Fibroblast of skin of scalp (primary cell): ENCODE measurements at regions not wholly inside any gene's neighbourhood (a gene's known extent, or its start where the extent isn't known, plus 50 kb on each side); places are given as distances from the start of the nearest gene placed in this dataset.
"Not testable (repeated sequence)": the region's sequence is repeated elsewhere in the genome, so short reads cannot be mapped to it uniquely, and the experiment has no call there.

ENCODE experiments used
- DNase-seq: peaks from one replicate; pipeline ENCODE4 v3.0.0-alpha.2; 2013

DNA sequence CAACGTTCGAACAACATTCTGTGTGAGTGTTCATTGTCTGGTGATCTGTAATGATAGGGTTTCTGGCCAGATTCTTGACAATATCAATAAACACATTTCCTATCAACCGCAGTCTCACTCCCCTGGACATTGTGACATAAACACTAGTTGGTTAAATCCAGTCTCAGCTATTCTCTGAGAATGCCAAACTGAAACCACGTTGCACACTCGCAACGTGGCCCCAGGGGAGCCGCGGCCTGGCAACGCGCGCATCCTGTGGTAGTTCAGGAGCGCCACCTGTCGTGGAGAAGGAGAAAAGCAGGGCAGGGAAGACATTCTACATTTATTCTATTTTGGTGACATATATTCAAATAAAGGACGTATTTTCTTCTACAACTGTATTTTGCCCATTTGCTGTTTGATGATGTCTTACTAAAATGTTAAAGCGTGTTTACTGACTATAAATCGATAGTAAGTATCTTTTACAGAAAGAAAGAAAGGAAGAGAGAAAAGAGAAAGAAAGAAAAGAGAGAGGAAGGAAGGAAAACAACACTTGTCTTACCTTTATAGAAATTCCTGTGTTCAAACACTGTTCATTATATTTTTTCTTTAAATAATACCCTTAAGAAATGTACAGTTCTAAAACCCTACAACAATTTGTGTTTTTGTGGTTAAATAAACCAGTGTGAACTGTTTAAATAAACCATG, 738.3 kb upstream of the FRG1 start:
- DNase-seq = peak; percentile 86

DNA sequence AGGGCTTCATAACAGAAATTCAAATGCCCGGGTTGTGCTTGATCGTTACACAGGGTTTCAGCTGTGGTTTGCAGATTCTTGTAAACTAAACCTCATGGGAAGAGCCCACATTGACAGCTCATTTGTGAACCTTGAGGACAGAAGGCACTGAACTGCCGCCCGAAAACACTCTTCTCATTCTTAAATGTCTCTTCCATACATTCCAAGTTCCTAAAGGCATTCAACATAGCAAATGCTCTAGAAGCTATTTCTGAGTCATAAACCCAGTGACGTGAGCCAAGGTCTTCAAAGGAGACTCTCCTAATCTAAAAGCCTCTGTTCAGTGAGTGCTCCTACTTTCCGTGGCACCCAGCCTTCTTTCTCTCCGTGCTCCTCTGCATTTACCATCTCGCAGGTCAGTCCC, 737.8 kb upstream of the FRG1 start:
- peak; percentile 90 for DNase-seq

DNA sequence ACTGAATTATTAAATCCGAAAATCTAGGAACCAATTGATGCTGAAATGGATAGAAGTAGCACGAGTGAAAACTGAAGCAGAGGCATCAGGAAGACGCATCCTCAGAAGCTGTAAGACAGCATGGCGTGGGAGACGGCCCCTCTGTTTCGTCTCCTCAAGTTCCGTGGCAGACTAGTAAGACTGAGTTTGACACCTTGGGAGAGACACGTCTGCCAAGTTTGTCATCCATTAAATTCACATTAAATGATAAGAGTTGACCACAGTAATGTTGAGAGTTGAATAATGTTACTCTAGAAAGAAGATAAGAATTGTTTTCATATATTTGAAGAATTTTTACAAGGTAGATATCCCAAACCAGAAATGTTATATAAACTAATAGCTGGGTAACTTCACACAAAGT, 736.1 kb upstream of the FRG1 start:
- peak; percentile 16 for DNase-seq

GRCh38 chr4:189206953-189207352, 733.7 kb upstream of the FRG1 start:
- peak; percentile 24 for DNase-seq

DNA sequence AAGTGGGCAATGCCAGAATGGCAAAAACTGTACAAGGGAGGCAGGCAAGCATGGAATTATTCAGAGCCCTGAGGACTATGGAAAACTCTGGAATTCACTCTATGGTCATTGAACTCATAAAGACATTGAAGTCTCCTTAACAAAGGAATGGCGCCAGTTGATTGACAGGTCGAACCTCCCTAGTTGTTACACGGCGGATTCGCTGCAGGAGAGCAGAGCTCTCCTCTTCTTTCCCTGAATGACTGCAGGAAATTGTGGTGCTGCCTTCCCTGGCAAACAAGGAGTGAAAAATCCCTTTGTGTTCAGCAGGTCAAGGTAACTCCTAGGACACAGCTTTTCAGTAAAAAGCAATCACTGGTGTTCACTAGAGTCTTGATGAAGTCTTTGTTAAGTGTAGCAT, 732.8 kb upstream of the FRG1 start:
- DNase-seq = no peak

DNA sequence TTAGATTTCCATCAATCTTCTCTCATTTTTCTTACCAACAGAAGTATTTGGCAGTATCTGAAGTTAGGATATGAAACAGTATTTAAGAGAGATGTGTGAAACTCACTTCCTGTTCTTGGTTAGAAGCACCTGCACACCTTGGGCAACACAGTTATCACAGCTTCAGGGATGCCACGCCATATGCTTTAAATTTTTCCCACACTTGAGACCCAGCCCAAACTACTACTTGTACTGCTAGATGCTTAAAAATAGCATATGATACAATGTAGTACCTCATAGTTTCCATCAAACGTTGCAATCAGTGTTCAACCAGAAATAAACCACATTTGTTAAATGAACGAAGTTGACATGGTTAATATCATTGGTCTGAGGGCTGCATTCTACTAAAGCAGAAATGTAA, 725.1 kb upstream of the FRG1 start:
- no peak for DNase-seq

- DNase-seq = no peak
These were observed 719.0 kb upstream of the FRG1 start for GRCh38 chr4:189221691-189222090.

- DNase-seq = no peak
These were observed 711.9 kb upstream of the FRG1 start for GRCh38 chr4:189228726-189229125.

GRCh38 chr4:189232274-189232673, 708.4 kb upstream of the FRG1 start:
- peak; percentile 3 for DNase-seq

DNA sequence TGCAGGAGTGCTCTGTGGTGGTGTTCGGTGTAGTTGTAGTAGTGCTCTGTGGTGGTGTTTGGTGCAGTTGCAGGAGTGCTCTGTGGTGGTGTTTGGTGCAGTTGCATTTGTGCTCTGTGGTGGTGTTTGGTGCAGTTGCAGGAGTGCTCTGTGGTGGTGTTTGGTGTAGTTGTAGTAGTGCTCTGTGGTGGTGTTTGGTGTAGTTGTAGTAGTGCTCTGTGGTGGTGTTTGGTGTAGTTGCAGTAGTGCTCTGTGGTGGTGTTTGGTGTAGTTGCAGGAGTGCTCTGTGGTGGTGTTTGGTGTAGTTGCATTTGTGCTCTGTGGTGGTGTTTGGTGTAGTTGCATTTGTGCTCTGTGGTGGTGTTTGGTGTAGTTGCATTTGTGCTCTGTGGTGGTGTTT, 706.9 kb upstream of the FRG1 start:
- not testable (repeated sequence) for DNase-seq

DNA sequence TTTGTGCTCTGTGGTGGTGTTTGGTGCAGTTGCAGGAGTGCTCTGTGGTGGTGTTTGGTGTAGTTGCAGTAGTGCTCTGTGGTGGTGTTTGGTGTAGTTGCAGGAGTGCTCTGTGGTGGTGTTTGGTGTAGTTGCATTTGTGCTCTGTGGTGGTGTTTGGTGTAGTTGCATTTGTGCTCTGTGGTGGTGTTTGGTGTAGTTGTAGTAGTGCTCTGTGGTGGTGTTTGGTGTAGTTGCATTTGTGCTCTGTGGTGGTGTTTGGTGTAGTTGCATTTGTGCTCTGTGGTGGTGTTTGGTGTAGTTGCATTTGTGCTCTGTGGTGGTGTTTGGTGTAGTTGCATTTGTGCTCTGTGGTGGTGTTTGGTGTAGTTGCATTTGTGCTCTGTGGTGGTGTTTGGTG, 705.7 kb upstream of the FRG1 start:
- DNase-seq = not testable (repeated sequence)

DNA sequence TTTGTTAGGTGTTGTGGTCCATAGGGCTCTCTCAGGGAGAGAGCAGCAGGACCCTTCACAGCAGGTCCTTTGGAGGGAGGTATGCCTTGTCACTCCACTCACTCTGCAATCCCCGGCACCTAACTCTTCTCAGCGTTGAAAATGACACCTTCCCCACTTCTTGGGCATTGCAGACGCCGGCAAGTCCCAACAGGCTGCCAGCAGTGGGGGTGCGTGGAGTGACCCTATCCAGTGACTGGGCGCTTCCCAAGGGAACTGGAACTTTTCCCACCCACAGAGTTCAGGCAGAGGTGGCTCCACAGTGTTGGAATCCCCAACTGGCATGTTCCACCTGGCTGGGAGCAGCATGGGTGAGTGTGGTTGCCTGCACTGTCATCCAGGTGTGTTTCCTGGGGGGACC, 705.1 kb upstream of the FRG1 start:
- DNase-seq = no peak

DNA sequence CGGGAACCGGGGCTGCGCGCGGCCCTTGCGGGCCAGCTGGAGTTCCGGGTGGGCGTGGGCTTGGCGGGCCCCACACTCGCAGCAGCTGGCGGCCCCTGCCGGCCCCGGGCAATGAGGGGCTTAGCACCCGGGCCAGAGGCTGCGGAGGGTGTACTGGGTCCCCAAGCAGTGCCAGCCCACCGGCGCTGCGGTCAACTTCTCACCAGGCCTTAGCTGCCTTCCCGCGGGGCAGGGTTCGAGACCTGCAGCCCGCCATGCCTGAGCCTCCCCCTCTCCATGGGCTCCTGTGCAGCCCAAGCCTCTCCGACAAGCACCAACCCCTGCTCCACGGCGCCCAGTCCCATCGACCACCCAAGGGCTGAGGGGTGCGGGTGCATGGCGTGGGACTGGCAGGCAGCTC, 704.4 kb upstream of the FRG1 start:
- not testable (repeated sequence) for DNase-seq

DNA sequence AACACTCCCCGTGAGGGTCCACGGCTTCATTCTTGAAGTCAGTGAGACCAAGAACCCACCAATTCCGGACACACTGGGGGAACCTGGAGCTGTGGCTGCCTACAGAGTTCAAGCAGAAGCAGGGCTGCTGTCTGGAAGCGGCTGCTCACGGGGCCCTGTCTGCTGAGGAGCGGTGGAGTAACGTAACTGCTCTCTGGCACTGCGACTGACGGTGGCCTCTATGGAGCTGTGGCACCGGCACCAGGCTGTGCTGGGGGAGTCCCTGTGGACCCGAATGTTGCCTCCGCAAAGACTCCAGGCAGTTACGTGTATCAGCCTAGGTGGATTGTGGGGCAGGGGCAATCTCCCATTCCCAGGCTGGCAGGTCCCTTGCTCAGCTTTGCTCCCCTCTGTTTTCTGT, 703.3 kb upstream of the FRG1 start:
- no peak for DNase-seq

DNA sequence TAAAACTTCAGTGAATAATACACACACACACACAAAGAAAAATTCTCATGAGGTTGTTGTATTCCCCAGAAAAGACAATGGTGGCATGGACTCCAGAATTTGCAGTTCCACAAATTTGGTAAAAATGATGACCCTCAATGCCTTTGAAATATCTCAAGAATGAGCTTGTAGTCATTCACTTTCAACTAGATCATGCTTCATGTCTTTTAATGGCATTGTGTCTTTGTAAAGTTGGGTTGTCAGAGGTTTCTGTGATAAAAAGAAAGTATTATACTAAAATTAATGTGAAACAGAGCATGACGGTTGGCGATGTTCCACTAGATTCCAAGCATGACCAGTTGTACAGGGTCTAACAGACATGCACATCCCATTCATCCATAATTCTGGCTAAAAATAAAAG, 685.0 kb upstream of the FRG1 start:
- no peak for DNase-seq

DNA sequence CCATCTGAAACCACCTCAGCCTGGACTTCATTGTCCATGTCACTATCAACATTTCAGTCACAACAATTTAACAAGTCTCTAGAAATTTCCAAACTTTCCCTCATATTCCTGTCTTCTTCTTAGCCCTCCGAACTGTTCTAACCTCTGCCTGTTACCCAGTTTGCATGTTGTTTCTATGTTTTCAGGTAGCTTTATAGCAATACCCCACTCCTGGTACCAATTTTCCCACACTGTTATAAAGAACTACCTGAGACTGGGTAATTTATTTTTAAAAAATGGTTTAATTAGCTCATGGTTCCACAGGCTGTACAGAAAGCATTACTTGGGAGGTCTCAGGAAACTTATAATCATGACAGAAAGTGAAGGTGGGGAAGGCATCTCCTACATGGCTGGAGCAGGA, 679.2 kb upstream of the FRG1 start:
- DNase-seq = no peak

GRCh38 chr4:189265515-189265914, 675.2 kb upstream of the FRG1 start:
- DNase-seq = no peak

- no peak for DNase-seq
These were observed 673.2 kb upstream of the FRG1 start for GRCh38 chr4:189267312-189267965.

DNA sequence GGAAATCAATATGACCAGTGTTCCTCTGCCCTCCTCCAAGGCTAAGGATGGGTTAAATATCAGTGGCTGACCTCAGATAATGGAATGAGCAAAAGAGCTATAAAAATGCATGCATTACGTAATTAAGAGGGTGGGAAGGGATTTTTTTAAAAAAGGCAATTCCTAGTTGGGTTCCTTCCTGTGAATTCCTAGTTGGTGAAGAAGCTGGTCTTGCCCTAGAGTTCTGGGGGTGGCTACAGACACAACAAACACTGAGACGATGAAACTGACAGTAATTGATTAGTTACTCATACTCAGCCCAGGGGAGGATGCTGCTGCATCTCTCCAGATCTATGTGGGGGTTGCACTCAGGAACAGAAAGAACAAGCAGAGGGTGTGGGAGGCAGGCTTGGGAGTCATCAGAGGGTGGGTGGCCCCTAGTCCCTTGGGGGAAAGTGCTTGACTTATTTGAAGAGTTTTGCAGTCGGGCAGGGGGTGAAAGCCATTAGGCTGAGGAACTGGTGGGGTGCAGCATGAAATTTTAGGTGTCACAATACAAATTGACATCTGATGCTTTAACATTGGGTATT, 662.0 kb upstream of the FRG1 start:
- DNase-seq = peak; percentile 71

DNA sequence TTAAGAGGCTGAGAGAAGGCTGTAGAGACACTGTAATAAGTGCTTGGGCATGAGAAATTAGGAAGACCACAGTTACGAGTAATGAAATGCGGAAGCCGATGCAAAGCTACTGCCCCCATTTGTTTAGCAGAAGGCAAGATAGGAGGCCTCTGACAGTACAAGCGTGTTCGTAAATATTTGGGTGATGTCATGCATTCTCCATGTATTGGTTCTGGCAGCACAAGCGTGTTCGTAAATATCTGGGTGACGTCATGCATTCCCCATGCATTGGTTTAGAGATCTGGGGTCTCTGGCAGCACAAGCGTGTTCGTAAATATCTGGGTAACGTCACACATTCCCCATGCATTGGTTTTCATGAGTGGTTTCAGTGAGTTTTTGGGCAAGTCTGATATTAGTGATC, 661.5 kb upstream of the FRG1 start:
- DNase-seq = peak; percentile 81

DNA sequence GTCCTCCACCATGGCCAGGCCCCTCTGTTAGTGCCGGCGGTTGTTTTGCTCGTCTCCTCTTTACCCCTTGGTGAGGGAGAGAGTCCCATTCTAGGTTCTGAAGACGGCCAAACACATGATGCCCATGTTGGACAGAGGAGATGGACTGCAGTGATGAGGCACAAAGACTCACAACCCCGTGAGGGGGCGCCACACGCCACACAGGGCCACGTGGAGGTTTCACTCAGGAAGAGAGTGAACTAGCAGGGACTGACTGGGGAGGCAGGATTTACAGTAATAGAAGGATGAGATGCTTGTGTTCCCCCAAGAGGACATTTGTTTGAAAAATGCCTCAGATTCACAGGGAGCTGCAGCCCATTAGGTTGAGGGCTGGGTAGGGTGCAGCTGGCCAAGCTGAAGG, 655.3 kb upstream of the FRG1 start:
- DNase-seq = no peak

- no peak for DNase-seq
These were observed 648.7 kb upstream of the FRG1 start for GRCh38 chr4:189291939-189292338.

DNA sequence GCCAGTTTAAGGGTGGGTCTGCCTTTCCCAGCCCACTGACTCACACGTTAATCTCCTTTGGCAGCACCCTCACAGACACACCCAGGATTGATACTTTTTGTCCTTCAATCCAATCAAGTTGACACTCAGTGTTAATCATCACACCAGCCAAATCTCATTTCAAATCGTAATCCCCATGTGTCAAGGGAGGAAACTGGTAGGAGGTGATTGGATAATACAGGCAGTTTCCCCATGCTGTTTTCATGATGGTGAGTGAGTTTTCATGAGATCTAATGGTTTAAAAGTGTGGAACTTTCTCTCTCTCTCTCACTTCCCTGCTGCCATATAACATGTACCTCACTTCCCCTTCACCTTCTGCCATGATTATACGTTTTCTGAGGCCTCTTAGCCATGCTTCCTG, 647.2 kb upstream of the FRG1 start:
- no peak for DNase-seq

DNA sequence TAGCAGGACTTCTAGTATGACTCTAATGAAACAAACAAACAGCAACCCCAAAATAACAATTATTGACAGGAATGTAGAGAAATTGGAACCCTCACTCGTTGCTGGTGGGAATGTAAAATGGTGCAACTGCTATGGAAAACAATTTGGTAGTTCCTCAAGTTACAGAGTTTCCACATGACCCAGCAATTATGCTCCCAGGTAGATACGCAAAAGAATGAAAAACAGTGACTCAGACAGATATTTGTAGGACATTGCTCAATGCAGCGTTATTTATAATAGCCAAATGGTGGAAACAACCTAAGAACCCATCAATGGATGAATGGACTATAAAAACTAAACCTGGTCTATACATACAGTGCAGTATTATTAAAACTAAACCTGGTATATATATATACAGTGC, 646.1 kb upstream of the FRG1 start:
- no peak for DNase-seq
